ENCODE measurements at regions not wholly inside any gene's neighbourhood (a gene's known extent, or its start where the extent isn't known, plus 50 kb on each side); places are given as distances from the start of the nearest gene placed in this dataset.

GRCh38 chr9:1469996-1470395 is 419.8 kb downstream of the DMRT2 start:
- TF ChIP-seq CTCF (conservative IDR thresholded peaks at IDR 0.05 in 1 of 2, IDR thresholded peaks at IDR 0.05 in 1 of 2; ENCODE audit: extremely low read depth in 1 of 2, insufficient read depth in 1 of 2, low read depth in 1 of 2, low read length in 2 of 2) (no peak), EZH2 (IDR thresholded peaks at IDR 0.05; ENCODE audit: borderline replicate concordance, low read length) (no peak)

All from mammary epithelial cell (primary cell).